Right renal pelvis (tissue), 4 donors: ENCODE measurements at regions not wholly inside any gene's neighbourhood (a gene's known extent, or its start where the extent isn't known, plus 50 kb on each side); places are given as distances from the start of the nearest gene placed in this dataset.
"Not testable (repeated sequence)": the region's sequence is repeated elsewhere in the genome, so short reads cannot be mapped to it uniquely, and the experiment has no call there.

Source experiments
- DNase-seq, 4 donors: peaks; one replicate each; pipeline ENCODE4 v3.0.0-alpha.2; 2013; ENCODE audit warnings: low read depth in 4 of 4, low spot score in 3 of 4, missing footprints in 1 of 4

DNA sequence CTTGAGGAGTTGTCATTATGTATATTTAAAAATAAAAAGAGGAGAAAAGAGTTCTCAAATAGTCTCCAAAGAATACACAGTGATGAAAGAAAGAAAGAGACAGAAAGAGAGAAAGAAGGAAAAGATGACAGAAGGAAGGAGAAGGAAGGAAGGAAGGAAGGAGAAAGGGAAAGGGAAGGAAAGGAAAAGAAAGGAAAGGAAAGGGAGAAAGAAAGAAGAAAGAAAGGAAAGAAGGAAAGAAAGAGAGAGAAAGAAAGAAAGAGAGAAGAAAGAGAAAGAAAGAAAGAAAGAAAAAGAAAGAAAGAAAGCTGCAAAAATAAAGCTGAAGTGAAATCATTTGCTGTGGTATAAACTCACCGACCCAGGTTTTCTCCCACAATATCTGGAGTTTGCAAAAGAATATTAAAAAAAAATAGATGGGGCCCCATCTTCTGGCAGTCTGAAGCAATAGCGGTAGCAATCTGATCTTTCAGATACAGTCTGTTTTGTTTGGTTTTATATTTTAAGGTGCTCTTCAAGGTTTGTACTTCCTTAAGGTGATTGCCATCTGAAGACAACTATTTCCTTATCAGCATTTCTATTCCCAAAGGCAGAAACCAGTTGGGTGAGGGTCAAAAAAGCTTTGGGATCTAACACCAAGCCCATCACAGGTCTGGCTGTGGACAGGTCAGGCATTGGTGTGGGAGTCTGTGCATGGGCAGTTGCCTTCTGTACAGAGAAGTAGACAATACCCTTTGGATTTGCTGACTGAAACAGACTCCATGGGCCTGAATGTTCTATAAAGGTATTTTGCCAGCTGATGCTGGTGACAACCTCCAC lies 160.4 kb downstream of the CPEB2 start:
- no peak for DNase-seq

DNA sequence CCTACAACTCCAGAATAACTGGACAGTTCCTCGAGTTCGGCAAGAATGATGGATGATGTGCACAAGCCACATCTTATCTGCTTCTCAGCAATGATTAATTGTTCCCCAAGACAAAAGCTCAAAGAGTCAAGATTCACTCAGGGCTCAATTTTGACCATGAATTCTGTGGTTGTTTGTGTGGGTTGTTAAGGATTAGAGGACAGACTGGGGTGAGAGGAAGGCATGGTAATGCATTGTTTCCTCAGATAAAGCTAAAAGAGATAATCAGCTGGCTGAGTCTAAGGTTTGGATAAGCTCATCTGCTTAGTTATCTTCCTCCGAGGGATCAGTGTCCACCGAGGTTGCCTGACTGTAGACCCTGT lies 161.0 kb downstream of the CPEB2 start:
- DNase-seq = no peak

DNA sequence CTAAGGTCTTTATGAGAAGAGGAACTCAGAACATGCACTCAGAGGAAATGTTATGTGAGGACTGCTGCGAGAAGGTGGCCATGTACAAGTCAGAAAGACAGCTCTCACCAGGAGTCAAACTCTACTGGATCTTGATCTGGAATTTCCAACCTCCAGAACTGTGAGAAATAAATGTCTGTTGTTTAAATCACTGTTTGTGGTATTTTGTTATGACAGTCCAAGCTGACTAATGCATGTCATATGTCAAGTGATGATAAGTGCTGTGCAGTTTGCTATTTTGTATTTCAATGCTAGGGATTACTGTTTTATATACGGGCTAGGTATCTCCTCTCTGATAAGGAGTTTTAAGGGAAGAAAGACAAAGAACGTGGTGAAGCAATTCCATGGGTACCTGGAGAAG lies 162.3 kb downstream of the CPEB2 start:
- DNase-seq = no peak

DNA sequence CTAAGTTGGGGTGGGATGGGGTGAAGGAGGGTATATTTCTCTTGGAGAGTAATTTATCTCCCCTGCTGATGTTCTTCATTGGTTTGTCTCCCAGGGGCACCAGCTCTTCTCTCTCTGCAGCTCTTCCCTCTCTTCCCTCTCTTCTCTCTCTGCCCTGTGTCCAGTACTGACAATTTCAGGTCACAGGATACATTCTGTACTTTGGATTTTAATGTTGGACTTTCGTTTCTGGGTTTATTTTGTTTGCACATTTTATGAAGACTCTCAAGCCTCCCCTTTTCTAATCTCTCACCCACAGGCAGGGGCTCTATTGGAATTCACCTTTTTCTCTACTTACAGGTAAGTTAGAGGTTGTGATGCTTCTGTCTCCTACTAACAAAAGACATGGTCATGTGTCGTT lies 165.5 kb downstream of the CPEB2 start:
- DNase-seq = no peak

DNA sequence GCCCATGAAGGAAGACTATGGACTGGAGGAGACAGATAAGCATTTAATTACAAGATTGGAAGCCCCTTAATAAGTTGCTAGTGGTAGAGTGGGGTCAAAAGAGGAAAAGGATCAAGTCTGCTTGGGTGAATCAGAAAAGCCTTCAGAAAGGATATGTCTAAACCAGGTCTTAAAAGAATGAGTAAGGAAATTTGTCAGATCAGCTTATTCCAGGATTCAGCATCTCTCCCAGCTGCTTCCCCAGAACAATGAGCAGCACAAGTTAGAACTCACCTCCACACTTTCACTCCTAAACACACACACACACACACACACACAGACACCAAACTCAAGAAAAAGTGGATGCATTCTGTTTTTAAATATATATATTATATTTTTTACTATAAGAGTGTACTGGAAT lies 166.5 kb downstream of the CPEB2 start:
- no peak for DNase-seq

DNA sequence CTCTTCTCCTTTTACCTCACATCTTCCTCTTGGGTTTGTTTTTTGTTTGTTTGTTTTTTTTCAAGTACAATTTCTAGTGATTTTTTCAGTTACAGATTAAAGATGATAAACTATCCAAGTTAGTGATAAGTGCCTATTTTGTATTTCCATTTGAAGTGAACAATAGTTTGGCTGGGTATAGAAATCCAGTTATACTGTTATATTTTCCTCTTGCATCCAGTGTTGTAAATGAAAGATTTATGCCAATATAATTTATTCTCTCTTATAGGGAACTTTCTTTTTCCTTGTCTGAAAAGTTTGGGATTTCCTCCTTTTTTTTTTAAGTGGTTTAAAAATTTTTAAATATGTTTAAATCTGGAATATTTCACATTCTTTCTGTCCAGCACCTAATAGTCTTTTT lies 169.4 kb downstream of the CPEB2 start:
- DNase-seq = no peak

DNA sequence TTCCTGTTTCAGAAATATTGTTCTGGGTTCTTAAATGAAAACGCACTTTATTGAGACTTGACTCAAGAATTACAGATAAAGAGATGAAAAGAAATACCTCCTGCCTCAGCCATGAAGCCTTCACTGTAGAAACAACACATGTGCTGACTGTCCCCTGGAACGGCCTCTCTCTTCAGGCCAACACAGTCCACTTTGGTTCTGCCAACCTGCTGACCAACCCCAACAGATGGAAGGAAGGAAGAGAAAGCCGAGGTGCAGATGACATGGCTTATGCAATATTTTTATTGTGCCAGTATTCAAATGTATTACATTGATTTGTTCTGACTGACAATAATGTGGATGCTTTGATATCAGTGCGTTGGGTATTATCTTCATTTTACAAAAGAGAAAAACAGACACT lies 171.0 kb downstream of the CPEB2 start:
- DNase-seq = no peak

DNA sequence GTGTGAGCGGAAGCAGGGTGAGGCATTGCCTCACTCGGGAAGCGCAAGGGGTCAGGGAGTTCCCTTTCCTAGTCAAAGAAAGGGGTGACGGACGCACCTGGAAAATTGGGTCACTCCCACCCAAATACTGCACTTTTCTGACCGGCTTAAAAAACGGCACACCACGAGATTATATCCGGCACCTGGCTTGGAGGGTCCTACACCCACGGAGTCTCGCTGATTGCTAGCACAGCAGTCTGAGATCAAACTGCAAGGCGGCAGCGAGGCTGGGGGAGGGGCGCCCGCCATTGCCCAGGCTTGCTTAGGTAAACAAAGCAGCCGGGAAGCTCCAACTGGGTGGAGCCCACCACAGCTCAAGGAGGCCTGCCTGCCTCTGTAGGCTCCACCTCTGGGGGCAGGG lies 171.9 kb downstream of the CPEB2 start:
- DNase-seq = not testable (repeated sequence)

DNA sequence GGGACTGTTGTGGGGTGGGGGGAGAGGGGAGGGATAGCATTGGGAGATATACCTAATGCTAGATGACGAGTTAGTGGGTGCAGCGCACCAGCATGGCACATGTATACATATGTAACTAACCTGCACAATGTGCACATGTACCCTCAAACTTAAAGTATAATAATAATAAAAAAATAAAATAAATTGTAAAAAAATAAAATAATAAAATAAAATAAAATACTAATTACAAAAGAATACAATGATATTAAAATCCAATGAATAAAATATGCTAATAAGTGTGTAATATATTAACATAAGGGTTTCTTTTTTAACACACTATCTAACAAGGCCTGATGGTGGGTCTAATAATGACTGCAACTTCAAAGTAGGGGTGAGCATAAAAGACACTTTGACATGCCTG lies 177.6 kb downstream of the CPEB2 start:
- not testable (repeated sequence) for DNase-seq

DNA sequence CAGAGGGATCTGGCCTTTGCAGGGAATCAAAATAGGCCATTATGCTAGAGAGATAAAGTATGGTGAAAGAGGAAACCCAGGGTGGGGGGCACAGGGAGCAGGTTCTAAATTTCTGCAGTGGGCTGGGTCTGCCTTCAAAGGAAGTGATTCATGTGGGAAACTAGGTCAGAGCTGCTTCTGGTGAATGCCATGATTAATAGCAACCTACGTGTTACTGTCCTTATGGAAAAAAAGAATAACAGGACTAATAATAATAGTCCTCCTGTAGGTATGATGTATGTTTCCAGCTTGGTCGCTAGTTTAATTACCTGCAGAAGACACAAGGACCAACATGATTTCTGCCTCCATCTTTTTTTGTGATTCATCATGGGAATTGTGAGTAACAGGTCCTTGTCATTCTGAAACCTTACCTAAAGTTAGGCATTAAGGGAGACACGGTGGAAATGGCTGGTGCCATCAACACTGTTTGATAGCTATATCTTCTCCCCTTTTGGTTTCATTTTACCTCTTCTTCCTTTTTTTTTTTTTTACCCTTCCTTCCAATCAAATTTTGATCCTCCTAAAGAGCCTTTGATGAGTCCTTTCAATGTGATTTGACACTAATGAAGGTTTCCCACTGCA lies 180.4 kb downstream of the CPEB2 start:
- no peak for DNase-seq

DNA sequence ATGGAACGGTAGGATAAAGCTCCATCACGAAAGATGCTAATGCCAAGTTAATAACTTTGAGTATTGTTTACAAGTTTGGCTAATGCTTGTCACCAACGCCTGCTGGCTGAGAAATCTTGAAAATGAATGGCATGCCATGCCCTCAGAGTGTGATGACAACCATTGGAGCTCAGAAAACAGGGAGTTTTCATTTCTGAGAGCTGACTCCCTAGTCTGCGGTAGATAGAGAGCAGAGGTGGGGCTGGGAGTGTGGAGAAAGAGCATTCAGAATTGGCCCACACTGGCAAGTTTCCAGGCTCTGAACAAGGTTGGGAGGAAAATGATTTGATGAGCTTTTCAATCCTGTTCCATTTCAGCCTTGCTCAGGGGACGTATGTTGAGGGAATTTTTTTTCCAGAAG lies 183.9 kb downstream of the CPEB2 start:
- DNase-seq = no peak

DNA sequence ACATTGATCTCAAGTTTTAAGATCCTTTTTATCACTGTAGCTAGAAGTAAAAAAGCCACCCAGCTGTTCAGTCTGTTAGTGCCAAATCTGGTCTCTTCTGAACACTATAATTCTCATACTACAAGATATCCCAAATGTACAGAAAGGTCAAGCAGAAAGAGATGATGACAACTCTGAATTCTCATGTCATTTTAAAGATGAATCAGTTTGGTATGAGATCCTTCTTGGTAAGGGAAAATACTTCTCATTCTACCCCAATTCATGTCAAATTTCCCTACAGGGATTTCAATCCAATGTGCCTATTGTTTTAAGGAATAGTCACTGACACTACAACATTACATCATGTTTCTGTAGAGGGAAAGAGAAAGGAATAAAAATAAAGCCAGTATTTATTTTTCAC lies 184.5 kb downstream of the CPEB2 start:
- no peak for DNase-seq

DNA sequence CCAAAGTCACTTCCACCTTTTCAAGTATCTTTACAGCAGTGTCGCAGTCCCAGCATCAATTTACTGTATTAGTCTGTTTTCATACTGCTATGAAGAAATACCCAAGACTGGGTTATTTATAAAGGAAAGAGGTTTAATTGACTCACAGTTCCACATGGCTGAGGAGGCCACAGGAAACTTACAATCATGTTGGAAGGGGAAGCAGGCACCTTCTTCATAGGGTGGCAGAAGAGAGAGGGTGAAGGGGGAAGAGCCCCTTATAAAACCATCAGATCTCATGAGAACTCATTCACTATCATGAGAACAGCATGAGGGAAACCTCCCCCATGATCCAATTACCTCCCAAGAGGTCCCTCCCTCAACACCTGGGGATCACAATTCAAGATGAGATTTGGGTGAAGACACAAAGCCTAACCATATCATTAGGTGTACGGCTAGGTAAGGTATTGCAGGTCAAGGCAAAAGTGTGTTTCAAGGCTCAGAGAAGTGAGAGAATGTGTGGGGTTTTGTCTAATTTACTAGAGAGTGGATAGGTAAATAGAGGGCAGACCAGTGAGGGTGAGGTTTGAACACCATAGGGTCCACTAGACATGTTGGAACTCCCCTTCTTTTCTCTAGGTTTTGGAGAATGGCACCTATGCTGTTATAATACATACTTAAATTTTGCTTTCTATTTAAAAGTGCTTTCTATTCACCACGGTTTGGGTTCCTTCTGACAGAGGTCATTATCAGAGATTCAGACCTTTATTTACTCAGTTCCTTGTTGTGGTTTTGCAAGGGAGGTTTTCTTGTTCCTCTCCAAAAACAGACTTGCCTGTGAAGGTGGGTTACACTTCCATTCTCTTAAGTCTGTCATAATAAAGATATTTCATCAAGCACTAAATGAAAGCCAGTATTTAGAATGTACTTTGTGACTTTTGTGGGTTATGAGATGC lies 186.6 kb downstream of the CPEB2 start:
- no peak for DNase-seq

DNA sequence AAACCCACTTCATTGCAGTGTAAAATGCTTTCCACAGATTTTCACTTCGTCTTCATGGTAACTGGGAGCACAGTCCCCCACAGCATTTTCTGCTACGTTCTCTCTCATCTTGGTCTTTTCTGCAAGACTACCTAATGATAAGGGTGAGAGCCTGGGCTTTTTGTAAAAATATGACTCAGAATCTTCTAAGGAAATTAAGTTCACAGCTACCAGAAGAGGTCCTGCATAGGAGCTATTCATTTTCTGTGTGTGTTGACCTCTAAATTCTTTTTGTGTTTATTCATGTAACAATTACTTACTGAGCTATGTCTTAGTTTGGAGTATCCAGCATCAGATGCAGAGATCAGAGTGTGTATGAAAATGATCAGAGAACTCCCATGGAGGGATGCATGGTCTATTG lies 192.2 kb downstream of the CPEB2 start:
- no peak for DNase-seq

DNA sequence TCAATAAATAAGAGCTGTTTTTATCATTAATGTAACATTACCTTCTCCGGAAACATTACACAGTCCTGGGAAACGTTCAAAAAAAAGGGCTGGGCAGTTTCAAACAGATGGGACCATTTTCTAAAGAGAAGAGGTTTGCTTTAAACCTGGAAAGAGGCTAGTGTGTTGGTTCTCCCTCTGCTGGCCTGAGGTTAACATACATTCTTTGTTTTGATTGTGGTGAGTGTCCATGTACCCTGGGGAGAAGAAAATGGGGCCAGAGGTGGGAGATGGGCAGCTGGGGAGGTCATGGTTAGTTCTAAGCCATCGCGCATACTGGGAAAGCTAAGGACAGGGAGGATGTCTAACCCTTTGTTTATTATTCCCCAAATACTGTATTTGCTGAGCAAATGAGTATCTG lies 194.7 kb downstream of the CPEB2 start:
- DNase-seq = peak in 2 of 4 donors; percentile 3 to 5

DNA sequence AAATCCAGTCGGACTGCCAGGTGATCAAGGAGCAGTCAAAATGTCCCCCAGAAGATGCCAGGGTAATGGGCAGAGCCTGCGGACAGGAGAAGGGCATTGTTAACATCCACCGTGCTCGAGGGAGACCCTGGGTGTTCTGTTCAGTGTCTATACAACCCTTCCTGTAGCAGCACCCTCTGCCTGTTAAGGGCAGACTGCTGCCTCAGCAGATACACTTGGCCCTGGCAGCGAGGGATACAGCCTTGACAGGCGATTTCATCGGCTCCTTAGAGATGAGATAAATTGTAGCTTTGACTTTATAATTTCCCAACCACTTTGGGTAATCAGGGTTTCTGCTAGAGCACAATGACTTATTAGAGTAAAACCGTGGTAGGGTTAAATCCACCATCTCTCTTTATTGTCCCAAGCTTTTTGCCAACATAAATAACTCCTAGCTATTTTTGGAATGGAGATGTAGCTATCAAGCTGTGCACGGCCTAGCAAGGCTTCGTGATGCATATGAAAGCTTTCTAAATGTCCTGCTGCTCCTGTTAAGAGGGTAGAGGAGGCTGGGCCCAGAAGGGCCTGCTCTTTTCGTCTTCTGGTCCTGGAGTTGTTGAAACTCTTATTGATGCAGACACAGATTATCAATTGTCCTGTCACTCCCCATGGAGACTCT lies 195.9 kb downstream of the CPEB2 start:
- peak in 2 of 4 donors; percentile 2 to 17 for DNase-seq

DNA sequence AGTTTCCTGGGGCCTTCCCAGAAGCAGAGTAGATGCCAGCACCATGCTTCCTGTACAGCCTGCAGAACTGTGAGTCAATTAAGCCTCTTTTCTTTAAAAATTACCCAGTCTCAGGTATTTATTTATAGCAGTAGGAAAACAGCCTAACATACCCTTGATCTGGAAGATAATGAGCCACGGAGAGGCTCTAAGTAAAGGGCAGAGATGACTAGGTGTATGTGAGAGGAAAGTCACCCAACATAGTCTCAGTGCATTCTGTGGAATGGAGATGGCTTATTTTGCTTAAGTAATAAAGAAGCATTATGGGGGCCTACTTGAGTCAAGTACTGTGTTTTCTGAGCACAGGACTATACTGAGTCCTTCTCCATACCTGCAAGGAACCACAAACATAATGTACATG lies 199.5 kb downstream of the CPEB2 start:
- DNase-seq = no peak

DNA sequence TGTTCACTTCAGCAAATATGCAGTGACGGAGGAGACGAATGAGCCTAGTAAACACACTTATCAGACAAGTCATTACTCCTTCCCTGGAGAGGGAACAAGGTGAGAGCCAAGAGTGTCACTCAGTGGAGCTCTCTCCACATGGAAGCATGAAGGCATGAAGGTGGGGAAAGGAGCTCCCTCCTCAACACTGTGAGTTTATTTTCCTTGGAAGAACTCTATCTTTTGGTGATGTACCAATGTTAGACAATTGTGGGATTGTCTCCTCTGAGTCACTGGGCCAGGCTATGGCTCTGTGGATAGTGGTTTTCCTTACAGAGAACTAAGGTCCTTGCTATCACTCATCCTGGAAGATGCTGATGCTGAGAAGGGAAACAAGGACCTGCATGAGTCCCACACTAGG lies 200.2 kb downstream of the CPEB2 start:
- DNase-seq = no peak

DNA sequence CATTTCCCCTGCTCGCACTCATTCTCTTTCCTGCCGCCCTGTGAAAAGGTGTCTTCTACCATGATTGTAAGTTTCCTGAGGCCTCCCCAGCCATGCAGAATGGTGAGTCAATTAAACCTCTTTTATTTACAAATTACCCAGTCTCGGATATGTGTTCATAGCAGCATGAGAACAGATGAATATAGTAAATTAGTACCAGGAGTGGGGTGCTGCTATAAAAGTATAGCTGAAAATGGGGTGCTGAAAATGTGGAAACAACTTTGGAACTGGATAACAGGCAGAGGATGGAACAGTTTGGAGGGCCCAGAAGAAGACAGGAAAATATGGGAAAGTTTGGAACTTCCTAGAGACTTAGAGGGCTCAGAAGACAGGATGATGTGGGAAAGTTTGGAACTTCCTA lies 204.2 kb downstream of the CPEB2 start:
- DNase-seq = not testable (repeated sequence)

DNA sequence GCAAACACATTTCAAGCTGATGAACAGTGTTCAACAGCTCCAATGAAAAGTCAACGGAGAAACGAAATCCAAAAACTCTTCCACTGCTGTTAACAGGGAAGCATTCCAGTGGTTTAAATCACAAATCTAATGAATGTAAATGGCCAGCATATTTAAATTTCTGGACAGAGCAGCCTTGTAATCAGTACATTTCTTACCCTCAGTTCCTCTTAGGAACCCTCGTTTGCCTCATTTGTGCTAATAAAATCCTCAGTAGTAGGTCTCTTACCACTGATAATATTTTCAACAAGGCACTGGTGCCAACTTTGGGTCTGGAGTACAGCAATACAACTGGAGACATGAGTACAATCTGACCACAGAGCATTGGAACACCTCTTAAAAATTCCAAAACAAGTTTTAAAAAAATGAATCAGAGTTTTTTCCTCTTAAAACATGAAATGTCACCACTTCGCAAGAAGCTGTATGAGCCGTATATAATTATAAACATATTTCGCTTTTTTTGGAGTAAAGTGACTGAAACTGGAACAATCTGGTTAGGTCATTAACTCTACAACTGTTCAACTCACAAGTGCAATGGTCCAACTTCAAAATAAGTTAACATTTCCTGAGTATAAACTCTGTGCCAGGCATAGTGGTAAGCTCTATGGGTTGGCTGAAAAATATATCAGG lies 211.2 kb downstream of the CPEB2 start:
- DNase-seq = no peak
